GM12873 (cell line): ENCODE measurements at regions not wholly inside any gene's neighbourhood (a gene's known extent, or its start where the extent isn't known, plus 50 kb on each side); places are given as distances from the start of the nearest gene placed in this dataset.

Experiments
- TF ChIP-seq, protein P1 (sequence below): IDR thresholded peaks from 2 replicates; pipeline ENCODE4 v1.5.1; 2012; ENCODE audit warnings: low read depth, mild to moderate bottlenecking, moderate library complexity, low read length, control low read depth; ENCODE audit not compliant: insufficient read depth; ENCODE audit errors: missing control alignments

DNA sequence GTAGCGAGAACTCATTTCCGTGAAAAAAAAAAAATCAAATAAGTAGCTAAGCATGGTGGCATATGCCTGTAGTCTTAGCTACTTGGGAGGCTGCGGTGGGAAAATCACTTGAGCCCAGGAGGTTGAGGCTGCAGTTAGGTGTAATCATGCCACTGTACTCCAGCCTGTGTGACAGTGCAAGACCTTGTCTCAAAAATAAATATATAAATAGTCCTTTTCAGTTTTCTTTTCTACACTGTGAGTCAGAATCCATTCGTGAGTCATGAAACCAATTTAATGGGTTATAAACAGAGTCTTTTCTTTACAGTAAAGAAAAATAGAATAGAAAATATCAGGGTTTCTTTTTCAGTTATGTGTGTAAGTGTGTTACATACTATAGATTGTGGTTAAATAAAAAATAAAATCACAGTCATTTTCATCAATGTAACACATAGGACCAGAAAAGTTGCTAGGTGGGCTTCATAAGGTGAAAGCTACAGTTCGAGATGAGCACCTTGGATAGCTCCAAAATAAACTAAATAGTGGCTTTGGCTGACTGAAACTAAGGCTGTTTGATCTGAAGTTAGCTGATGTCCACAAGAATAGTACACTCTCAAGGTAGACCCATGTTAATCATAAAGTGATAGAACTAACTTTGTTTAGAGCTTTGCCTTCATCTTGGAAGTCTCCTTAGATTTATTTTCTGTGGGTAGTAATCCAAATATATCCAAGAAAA is 781.1 kb downstream of the GATA3 start:
- TF ChIP-seq, protein P1, sequence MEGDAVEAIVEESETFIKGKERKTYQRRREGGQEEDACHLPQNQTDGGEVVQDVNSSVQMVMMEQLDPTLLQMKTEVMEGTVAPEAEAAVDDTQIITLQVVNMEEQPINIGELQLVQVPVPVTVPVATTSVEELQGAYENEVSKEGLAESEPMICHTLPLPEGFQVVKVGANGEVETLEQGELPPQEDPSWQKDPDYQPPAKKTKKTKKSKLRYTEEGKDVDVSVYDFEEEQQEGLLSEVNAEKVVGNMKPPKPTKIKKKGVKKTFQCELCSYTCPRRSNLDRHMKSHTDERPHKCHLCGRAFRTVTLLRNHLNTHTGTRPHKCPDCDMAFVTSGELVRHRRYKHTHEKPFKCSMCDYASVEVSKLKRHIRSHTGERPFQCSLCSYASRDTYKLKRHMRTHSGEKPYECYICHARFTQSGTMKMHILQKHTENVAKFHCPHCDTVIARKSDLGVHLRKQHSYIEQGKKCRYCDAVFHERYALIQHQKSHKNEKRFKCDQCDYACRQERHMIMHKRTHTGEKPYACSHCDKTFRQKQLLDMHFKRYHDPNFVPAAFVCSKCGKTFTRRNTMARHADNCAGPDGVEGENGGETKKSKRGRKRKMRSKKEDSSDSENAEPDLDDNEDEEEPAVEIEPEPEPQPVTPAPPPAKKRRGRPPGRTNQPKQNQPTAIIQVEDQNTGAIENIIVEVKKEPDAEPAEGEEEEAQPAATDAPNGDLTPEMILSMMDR = no peak

DNA sequence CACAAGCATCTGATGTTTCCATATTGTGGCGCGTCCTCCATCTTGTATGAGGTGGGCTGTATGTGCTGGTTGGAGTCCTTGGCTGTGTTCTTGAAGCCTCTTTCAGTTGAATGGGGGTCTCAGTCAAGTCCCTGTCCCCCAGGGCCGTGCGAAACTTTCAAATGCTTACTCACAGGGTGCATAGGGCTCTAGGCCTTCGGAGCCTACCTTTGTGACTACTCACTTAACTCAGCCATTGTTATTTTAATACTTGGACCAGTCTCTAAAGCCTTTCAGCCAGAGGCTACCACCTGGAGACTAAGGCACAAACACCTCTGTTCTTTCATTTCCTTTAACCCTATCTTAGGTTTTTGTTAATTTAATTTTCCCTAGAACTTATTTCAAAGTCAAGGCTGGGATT is 785.9 kb downstream of the GATA3 start:
- TF ChIP-seq, protein P1 = no peak

DNA sequence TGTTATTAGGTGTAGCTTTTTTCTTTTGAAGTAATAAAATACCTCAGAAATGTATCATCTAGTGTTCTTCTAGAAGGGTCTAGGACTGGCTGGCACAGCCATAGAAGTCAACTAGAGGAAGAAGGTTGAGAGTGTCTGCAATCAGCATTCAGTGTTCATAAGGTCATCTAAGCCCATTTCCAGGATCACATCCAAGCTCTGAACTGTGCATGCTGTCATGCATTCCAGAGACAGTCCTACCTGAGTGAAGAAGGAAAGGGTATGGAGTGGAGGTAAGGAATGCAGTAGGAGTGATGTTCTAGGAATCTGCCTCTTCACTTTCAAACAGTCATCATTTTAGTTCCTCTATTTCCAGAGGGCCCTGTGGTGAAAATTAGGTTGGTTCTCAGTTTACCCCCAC is 789.7 kb downstream of the GATA3 start:
- TF ChIP-seq, protein P1 = no peak

DNA sequence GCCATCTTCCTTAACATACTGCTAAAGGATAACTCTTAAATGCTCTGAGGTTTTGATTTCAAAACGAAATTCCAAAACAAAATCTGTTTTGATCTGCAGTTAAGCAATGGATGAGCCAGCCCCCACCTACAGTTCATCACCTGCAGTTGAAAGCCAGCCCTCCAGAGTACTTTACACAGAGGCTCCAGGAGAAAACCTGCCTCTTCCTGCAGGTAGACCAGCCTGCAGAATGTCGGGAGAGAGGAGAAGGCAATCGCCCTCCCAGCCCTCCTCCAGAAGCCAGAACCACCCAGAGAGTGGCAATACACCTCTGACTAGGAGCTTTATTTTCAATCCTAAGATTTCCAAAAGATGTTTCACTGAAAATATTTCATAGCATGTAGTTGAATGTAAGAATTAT is 798.1 kb downstream of the GATA3 start:
- TF ChIP-seq, protein P1 = no peak

DNA sequence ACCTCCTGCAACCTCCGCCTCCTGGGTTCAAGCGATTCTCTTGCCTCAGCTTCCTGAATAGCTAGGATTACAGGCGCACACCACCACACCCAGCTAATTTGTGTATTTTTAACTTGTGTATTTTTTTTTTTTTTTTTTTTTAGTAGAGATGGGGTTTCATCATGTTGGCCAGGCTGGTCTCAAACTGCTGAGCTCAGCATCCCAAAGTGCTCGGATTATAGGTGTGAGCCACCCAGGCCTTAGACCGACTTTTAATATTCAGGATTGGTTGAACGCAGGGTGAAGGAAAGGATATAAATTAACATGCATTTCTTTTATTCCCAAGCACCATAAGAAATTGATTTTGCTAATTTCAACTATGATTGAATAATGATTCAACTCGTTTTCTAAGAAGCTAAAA is 798.6 kb downstream of the GATA3 start:
- TF ChIP-seq, protein P1 = no peak

DNA sequence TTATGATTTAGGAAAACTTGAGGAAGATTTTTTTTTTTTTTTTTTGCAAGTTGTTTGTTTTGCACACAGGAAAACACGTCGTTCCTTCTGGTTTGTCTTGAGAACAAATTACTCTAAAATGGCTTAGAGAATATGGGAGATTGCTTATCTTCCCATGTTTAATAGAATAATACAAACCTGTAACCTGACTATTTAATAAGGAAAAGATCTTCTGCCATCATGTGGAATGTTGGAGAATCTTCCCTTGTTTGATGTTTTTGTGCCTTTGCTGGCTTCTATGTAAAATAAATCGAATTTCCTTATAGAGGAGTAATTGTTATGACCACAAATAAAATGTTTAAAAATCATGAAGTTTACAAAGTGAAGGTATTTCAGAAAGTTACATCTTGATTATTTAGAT is 818.8 kb downstream of the GATA3 start:
- TF ChIP-seq, protein P1 = no peak

DNA sequence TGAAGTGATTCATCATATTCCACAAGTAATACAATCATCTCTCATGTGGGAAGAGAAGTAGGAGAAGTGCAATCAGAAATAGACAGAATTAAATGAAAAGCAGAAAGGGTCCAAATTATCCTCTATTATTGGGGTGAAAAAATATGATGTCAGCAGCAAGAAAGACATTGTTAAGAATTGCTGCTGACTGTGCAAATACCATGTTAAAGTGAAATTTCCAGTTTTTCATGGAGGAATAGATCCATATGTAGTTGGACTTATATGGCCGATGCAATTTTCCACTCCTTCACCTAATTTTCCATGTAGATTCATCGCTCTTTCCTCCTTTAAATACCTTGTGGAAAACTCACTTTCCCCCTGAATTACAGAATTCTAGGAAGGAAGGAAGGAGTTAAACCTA is 819.8 kb downstream of the GATA3 start:
- TF ChIP-seq, protein P1 = no peak

DNA sequence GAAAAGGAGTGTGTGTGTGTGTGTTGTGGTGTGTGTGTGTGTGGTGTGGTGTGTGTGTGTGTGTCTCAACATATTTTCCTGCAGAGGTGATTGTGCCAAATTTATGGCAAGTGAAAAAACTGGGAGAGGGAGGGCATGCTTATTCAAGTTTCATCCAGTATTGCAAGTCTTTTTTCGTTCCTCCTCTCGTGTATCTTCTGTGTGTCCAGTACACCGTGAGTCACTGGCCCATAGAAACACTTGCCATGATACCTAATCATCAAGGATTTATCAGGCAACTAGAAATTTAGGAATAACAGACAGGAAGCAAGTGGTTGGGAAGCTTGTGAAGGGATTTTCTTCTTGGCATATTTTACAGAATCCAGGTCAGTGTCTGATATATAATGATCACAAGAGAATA is 820.5 kb downstream of the GATA3 start:
- TF ChIP-seq, protein P1 = no peak
